ENCODE measurements at regions not wholly inside any gene's neighbourhood (a gene's known extent, or its start where the extent isn't known, plus 50 kb on each side); places are given as distances from the start of the nearest gene placed in this dataset.
"Not testable (repeated sequence)": the region's sequence is repeated elsewhere in the genome, so short reads cannot be mapped to it uniquely, and the experiment has no call there.

DNA sequence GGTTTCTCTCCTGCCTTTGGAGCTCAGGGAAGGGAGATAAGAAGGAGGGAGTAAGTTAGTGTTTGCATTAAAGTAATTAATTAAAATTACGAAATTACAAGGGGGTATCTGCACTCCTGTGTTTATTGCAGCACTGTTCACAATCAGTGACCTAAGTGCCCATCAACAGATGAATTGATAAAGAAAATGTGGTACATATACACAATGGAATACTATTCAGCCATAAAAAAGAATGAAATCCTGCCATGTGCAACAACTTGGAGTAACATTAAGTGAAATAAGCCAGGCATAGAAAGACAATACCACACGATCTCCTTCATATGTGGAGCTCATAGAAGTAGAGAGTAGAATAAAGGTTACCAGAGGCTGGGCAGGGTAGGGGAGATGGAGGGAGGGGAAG is 202.0 kb downstream of the SHQ1 start:
- no peak overlapping the region for H3K27ac Mint-ChIP-seq (ENCODE audit: unreplicated experiment)
- H3K4me3 Mint-ChIP-seq (ENCODE audit: unreplicated experiment) = no peak overlapping the region
- H3K4me1 Mint-ChIP-seq (ENCODE audit: unreplicated experiment) = no peaks in the 10 kb centered on the region
- H3K36me3 Mint-ChIP-seq (ENCODE audit: unreplicated experiment) = no peaks in the 10 kb centered on the region
- peaks cover 30% of the 10 kb centered on the region for H3K27me3 Mint-ChIP-seq (ENCODE audit: unreplicated experiment)
- H3K9me3 Mint-ChIP-seq (ENCODE audit: unreplicated experiment) = peaks cover under 1% of the 10 kb centered on the region
- TF ChIP-seq, protein P1, sequence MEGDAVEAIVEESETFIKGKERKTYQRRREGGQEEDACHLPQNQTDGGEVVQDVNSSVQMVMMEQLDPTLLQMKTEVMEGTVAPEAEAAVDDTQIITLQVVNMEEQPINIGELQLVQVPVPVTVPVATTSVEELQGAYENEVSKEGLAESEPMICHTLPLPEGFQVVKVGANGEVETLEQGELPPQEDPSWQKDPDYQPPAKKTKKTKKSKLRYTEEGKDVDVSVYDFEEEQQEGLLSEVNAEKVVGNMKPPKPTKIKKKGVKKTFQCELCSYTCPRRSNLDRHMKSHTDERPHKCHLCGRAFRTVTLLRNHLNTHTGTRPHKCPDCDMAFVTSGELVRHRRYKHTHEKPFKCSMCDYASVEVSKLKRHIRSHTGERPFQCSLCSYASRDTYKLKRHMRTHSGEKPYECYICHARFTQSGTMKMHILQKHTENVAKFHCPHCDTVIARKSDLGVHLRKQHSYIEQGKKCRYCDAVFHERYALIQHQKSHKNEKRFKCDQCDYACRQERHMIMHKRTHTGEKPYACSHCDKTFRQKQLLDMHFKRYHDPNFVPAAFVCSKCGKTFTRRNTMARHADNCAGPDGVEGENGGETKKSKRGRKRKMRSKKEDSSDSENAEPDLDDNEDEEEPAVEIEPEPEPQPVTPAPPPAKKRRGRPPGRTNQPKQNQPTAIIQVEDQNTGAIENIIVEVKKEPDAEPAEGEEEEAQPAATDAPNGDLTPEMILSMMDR (IDR thresholded peaks at IDR 0.05) = no peak
- DNase-seq (ENCODE audit: extremely low spot score, unreplicated experiment) = no peak

DNA sequence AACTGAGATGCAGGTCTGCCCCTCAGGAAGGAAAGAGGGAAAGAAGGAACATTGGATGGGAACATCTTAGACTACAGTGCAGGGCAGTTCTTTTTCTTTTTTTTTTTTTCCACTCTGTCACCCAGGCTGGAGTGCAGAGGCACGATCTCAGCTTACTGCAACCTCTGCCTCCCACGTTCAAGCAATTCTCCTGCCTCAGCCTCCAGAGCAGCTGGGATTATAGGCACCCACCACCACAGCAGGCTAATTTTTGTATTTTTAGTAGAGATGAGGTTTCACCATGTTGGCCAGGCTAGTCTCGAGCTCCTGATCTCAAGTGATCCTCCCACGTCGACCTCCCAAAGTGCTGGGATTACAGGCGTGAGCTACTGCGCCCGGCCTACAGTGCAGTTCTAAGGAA is 204.6 kb downstream of the SHQ1 start:
- not testable (repeated sequence) for H3K4me1 Mint-ChIP-seq (ENCODE audit: unreplicated experiment); H3K9me3 Mint-ChIP-seq (ENCODE audit: unreplicated experiment); H3K36me3 Mint-ChIP-seq (ENCODE audit: unreplicated experiment); H3K27ac Mint-ChIP-seq (ENCODE audit: unreplicated experiment); DNase-seq (ENCODE audit: extremely low spot score, unreplicated experiment); H3K4me3 Mint-ChIP-seq (ENCODE audit: unreplicated experiment)
- peaks cover 34% of the 10 kb centered on the region for H3K27me3 Mint-ChIP-seq (ENCODE audit: unreplicated experiment)

DNA sequence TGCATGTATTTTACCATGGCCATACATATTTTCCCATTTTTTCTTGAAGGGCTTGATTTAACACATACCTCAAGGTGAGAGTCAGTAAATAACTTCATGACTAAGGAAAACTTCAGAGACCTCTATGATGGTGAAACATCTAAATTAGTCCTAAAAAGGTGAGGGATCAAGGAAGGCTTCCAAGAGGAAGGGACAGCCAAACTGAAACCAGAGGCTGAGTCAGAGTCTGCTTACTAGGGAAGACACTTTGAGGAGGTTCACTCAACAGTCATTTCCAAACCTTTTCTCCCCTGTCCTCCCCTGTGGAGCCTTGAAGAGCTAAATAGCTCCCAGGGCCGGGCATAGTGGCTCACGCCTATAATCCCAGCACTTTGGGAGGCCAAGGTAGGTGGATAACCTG is 206.6 kb downstream of the SHQ1 start:
- H3K36me3 Mint-ChIP-seq (ENCODE audit: unreplicated experiment) = no peaks in the 10 kb centered on the region
- no peaks in the 10 kb centered on the region for H3K9me3 Mint-ChIP-seq (ENCODE audit: unreplicated experiment)
- TF ChIP-seq, protein P1 (IDR thresholded peaks at IDR 0.05) = no peak
- DNase-seq (ENCODE audit: extremely low spot score, unreplicated experiment) = no peak
- H3K4me3 Mint-ChIP-seq (ENCODE audit: unreplicated experiment) = no peak overlapping the region
- peaks cover 42% of the 10 kb centered on the region for H3K27me3 Mint-ChIP-seq (ENCODE audit: unreplicated experiment)
- no peak overlapping the region for H3K27ac Mint-ChIP-seq (ENCODE audit: unreplicated experiment)
- H3K4me1 Mint-ChIP-seq (ENCODE audit: unreplicated experiment) = peaks cover 5% of the 10 kb centered on the region

DNA sequence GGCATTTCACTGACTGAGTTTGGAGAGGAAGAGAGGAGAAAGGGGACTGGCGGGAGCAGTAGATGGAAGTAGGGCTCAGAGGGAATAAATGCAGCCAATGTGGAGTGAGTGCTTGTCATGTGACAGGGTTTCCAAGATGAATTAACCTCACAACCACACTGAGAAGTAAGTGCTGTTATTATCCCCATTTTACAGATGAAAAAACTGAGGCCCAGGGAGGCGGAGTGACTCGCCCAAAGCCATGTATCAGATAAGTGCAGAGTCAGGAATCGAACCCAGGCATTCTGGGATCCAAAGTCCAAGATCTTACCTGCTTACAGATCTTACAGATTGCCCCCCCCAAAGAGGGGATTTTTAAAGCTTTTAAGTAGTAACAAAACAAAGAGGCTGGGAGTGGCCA is 207.2 kb downstream of the SHQ1 start:
- Mint-ChIP-seq H3K4me3 (ENCODE audit: unreplicated experiment) (no peak overlapping the region), H3K27me3 (ENCODE audit: unreplicated experiment) (peaks cover 43% of the 10 kb centered on the region), H3K27ac (ENCODE audit: unreplicated experiment) (no peak overlapping the region), H3K36me3 (ENCODE audit: unreplicated experiment) (no peaks in the 10 kb centered on the region), H3K9me3 (ENCODE audit: unreplicated experiment) (no peaks in the 10 kb centered on the region), H3K4me1 (ENCODE audit: unreplicated experiment) (peaks cover 5% of the 10 kb centered on the region)
- no peak for DNase-seq (ENCODE audit: extremely low spot score, unreplicated experiment)
- TF ChIP-seq, protein P1 (IDR thresholded peaks at IDR 0.05) = no peak

DNA sequence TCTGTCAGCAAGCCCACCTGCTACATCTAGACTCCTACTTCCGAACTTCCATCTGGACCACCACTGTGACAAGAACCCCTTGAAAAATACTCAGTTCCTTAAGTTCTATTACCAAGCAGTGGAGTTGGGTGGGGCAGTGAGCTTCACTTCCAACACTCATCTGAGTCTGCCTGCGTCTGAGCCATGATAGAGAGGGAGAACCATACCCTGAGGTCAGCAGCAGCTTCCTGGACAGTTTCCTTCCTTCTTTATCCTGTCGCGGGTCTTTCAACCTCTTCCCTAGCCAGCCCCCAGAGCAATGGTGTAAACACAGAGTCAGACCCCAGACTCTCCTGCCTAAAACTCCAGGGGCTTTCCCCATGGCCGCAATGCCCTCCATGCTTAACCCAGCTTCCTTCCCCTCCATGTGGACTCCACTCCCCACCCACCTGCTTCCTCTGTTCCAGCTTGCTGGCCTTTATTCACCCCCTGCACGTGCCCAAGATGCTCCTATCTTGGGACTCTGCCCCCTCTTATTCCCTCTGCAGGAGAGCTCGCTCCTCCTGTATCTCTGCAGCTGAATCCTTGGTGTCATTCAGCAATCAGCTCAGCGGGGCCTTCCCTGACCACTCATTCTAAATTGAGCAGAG is 211.2 kb downstream of the SHQ1 start:
- H3K9me3 Mint-ChIP-seq (ENCODE audit: unreplicated experiment) = peaks cover 1% of the 10 kb centered on the region
- H3K4me1 Mint-ChIP-seq (ENCODE audit: unreplicated experiment) = peaks cover 5% of the 10 kb centered on the region
- H3K36me3 Mint-ChIP-seq (ENCODE audit: unreplicated experiment) = no peaks in the 10 kb centered on the region
- DNase-seq (ENCODE audit: extremely low spot score, unreplicated experiment) = no peak
- H3K4me3 Mint-ChIP-seq (ENCODE audit: unreplicated experiment) = no peak overlapping the region
- TF ChIP-seq, protein P1 (IDR thresholded peaks at IDR 0.05) = no peak
- H3K27ac Mint-ChIP-seq (ENCODE audit: unreplicated experiment) = no peak overlapping the region
- peaks cover 40% of the 10 kb centered on the region for H3K27me3 Mint-ChIP-seq (ENCODE audit: unreplicated experiment)

DNA sequence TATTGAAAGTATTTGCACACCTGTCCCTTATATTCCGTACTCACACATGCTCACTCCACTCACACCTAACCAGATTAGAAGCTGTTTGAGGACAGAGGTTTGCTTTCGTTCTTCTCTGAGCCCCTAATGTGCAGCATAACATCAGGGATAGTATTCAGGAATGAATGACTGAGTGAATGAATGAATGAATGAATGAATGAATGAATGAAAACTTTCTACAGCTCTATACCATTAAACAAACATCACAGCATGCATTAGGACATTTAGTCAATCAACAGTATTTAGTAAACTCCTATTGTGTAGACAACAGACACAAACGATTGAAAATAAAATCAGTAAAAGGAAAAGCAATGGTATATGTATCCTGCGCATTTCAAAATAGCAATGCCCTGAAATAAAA is 212.7 kb downstream of the SHQ1 start:
- TF ChIP-seq, protein P1 (IDR thresholded peaks at IDR 0.05) = no peak
- Mint-ChIP-seq H3K4me3 (ENCODE audit: unreplicated experiment) (no peak overlapping the region), H3K36me3 (ENCODE audit: unreplicated experiment) (no peaks in the 10 kb centered on the region), H3K9me3 (ENCODE audit: unreplicated experiment) (peaks cover 4% of the 10 kb centered on the region), H3K27me3 (ENCODE audit: unreplicated experiment) (peaks cover 37% of the 10 kb centered on the region), H3K27ac (ENCODE audit: unreplicated experiment) (no peak overlapping the region), H3K4me1 (ENCODE audit: unreplicated experiment) (peaks cover 7% of the 10 kb centered on the region)
- DNase-seq (ENCODE audit: extremely low spot score, unreplicated experiment) = no peak

All from osteocyte (in vitro differentiated cells).